Neural cell (in vitro differentiated cells): ENCODE measurements at regions not wholly inside any gene's neighbourhood (a gene's known extent, or its start where the extent isn't known, plus 50 kb on each side); places are given as distances from the start of the nearest gene placed in this dataset.

Experiments
- EP300 ChIP-seq: fragments of 450-650 bp; conservative IDR thresholded peaks from 2 replicates; pipeline ENCODE4 v1.6.1; 2014; ENCODE audit warnings: antibody characterized with exemption, mild to moderate bottlenecking, moderate library complexity; ENCODE audit not compliant: poor library complexity, severe bottlenecking
- EZH2 ChIP-seq: fragments of 200-600, 300-800 bp; shearing (Covaris generic), sonication (generic); IDR thresholded peaks from 2 replicates; pipeline ENCODE4 v1.6.1; 2014; ENCODE audit warnings: antibody characterized with exemption, low read length, borderline replicate concordance, mild to moderate bottlenecking; ENCODE audit not compliant: insufficient read depth, poor library complexity, severe bottlenecking
- POLR2AphosphoS5 ChIP-seq: IDR thresholded peaks from 2 replicates; pipeline ENCODE4 v1.6.1; 2012
- SMC3 ChIP-seq: fragments of 450-650 bp; conservative IDR thresholded peaks from 2 replicates; pipeline ENCODE4 v1.6.1; 2014; ENCODE audit warnings: antibody characterized with exemption, mild to moderate bottlenecking, moderate library complexity; ENCODE audit not compliant: poor library complexity
- TAF1 ChIP-seq: IDR thresholded peaks from 2 replicates; pipeline ENCODE4 v1.6.1; 2012; ENCODE audit warnings: low read depth
- TF ChIP-seq, protein P1 (sequence below): fragments of 450-650 bp; IDR thresholded peaks from 2 replicates; pipeline ENCODE4 v1.5.1; 2014; ENCODE audit warnings: antibody characterized with exemption, mild to moderate bottlenecking, moderate library complexity; ENCODE audit not compliant: poor library complexity, severe bottlenecking
- TF ChIP-seq, protein P2 (sequence below): IDR thresholded peaks from 2 replicates; pipeline ENCODE4 v1.6.1; 2012; ENCODE audit warnings: borderline replicate concordance

DNA sequence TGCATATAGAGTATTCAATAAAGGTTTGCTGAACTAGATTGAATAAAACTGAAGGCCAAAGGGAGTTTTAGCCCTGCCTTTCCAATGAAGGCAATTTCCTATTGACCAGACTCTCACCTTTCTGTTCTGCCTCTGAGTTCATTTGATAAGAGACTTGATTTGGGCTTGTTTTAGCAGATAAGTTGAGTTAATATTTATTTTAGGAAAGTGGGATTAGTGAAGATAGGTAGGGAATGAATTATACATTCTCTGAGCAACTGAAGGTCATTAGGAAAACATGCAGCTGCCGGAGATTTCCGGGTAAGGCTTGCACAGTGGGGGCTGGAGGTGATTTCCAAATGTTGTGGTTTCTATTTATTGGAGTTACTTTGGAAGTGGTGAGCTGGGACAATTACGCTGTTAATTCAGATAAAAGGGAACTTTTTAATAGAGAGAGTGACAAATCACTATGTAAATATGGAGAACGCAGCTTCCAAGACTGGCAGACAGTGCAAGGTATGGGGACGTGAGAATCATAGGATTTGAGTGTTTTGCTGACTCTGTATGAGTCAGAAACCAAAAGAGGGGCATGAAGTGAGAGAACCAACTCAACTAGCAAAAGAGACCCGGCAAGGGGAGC is 553.6 kb upstream of the BOD1L1 start:
- TF ChIP-seq EP300 (no peak), EZH2 (no peak), TAF1 (no peak), SMC3 (no peak), POLR2AphosphoS5 (no peak)
- TF ChIP-seq, protein P1, sequence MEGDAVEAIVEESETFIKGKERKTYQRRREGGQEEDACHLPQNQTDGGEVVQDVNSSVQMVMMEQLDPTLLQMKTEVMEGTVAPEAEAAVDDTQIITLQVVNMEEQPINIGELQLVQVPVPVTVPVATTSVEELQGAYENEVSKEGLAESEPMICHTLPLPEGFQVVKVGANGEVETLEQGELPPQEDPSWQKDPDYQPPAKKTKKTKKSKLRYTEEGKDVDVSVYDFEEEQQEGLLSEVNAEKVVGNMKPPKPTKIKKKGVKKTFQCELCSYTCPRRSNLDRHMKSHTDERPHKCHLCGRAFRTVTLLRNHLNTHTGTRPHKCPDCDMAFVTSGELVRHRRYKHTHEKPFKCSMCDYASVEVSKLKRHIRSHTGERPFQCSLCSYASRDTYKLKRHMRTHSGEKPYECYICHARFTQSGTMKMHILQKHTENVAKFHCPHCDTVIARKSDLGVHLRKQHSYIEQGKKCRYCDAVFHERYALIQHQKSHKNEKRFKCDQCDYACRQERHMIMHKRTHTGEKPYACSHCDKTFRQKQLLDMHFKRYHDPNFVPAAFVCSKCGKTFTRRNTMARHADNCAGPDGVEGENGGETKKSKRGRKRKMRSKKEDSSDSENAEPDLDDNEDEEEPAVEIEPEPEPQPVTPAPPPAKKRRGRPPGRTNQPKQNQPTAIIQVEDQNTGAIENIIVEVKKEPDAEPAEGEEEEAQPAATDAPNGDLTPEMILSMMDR, result no peak
- TF ChIP-seq, protein P2, sequence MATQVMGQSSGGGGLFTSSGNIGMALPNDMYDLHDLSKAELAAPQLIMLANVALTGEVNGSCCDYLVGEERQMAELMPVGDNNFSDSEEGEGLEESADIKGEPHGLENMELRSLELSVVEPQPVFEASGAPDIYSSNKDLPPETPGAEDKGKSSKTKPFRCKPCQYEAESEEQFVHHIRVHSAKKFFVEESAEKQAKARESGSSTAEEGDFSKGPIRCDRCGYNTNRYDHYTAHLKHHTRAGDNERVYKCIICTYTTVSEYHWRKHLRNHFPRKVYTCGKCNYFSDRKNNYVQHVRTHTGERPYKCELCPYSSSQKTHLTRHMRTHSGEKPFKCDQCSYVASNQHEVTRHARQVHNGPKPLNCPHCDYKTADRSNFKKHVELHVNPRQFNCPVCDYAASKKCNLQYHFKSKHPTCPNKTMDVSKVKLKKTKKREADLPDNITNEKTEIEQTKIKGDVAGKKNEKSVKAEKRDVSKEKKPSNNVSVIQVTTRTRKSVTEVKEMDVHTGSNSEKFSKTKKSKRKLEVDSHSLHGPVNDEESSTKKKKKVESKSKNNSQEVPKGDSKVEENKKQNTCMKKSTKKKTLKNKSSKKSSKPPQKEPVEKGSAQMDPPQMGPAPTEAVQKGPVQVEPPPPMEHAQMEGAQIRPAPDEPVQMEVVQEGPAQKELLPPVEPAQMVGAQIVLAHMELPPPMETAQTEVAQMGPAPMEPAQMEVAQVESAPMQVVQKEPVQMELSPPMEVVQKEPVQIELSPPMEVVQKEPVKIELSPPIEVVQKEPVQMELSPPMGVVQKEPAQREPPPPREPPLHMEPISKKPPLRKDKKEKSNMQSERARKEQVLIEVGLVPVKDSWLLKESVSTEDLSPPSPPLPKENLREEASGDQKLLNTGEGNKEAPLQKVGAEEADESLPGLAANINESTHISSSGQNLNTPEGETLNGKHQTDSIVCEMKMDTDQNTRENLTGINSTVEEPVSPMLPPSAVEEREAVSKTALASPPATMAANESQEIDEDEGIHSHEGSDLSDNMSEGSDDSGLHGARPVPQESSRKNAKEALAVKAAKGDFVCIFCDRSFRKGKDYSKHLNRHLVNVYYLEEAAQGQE, result no peak
